RWPE1 (cell line): ENCODE measurements at regions not wholly inside any gene's neighbourhood (a gene's known extent, or its start where the extent isn't known, plus 50 kb on each side); places are given as distances from the start of the nearest gene placed in this dataset.

ENCODE experiments used
- CTCF ChIA-PET: fragments of 350-600 bp; sonication (Branson Sonifier 250); formaldehyde crosslinking; extraction: SDS; loops from one replicate; lab custom pipeline; 2021; lab: Yijun Ruan, JAX
- POLR2A ChIA-PET: fragments of 400-600 bp; formaldehyde crosslinking; extraction: SDS; loops from one replicate; lab custom pipeline; 2020; ENCODE audit warnings: antibody characterized with exemption; ENCODE audit not compliant: low non-redundant PET; lab: Yijun Ruan, JAX
- DNase-seq: peaks from one replicate; pipeline ENCODE4 v3.0.0; 2012; ENCODE audit warnings: low spot score
- H3K27ac ChIP-seq: fragments of 450-650 bp; 2 replicates; pipeline ENCODE4 v1.5.1; 2017
- CTCF ChIP-seq: fragments of 450-650 bp; conservative IDR thresholded peaks from 2 replicates; pipeline ENCODE4 v1.5.1; 2017; ENCODE audit warnings: low read depth, mild to moderate bottlenecking

- ChIA-PET POLR2A (no interaction called here), CTCF (no interaction called here)
- no peak overlapping the region for H3K27ac ChIP-seq
- TF ChIP-seq CTCF: no peak
- no peak for DNase-seq
Observed at GRCh38 chr6:102474041-102474807, 1080.7 kb downstream of the GRIK2 start.

- DNase-seq: no peak
- ChIA-PET CTCF (no interaction called here), POLR2A (no interaction called here)
- no peak overlapping the region for H3K27ac ChIP-seq
- TF ChIP-seq CTCF: no peak
Observed at GRCh38 chr6:102458990-102459389, 1065.5 kb downstream of the GRIK2 start.

- ChIA-PET POLR2A (no interaction called here), CTCF (interaction anchor here (0.6 kb wide), 1 partner anchor 13 kb away, joined by 3 read pairs; no protein-coding TSS in a partner anchor)
- DNase-seq: no peak
- H3K27ac ChIP-seq: no peak overlapping the region
- no peak for TF ChIP-seq CTCF
Observed at GRCh38 chr6:102438171-102438570, 1044.7 kb downstream of the GRIK2 start.

GRCh38 chr6:102417368-102417998 lies 1024.0 kb downstream of the GRIK2 start:
- CTCF ChIA-PET: interaction anchor here (0.7 kb wide), 1 partner anchor 37 kb away, joined by 3 read pairs; no protein-coding TSS in a partner anchor
- POLR2A ChIA-PET: no interaction called here
- no peak for TF ChIP-seq CTCF
- no peak overlapping the region for H3K27ac ChIP-seq
- no peak for DNase-seq

DNA sequence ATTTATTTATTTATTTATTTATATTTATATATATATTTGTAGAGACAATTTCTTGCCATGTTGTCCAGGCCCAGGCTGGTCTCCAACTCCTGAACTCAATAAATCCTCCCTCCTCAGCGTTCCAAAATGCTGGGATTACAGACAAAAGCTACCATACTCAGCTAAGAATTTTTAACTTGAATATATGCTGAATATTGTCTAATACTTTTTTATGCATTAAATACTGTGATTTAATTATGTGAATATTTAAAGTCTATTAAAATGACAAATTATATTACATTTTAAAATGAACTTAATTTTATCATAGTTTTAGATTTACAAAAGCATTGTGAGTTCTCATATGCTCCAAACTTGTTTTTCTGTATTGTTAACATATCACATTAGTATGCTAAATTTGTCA lies 1022.4 kb downstream of the GRIK2 start:
- TF ChIP-seq CTCF: no peak
- CTCF ChIA-PET: no interaction called here
- POLR2A ChIA-PET: no interaction called here
- no peak for DNase-seq
- H3K27ac ChIP-seq: no peak overlapping the region

DNA sequence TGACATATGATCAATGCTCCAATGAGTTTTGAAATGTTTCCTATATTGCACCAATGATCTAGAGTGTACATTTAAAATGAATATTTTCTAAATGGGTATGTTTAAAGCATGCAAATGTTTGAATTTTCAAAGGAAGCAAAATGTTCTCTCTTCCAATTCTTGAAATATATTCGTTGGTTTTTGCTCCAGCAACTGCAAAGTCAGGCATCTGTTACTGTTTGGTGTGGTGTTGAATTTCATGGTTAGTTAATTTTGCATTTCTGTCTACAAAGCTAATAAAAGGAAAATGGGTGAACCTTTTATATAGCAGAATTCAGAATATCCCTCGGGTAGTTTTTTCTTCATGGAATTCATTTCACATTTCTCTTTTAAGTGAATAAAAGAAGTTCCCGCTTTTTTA lies 1018.3 kb downstream of the GRIK2 start:
- ChIA-PET CTCF (no interaction called here), POLR2A (no interaction called here)
- no peak overlapping the region for H3K27ac ChIP-seq

More for the DNA sequence above, 1018.3 kb downstream of the GRIK2 start:
- DNase-seq: no peak
- TF ChIP-seq CTCF: no peak
